GM12892 (cell line): ENCODE measurements at regions not wholly inside any gene's neighbourhood (a gene's known extent, or its start where the extent isn't known, plus 50 kb on each side); places are given as distances from the start of the nearest gene placed in this dataset.

Source experiments
- DNase-seq: peaks from one replicate; pipeline ENCODE4 v3.0.0; 2011; ENCODE audit not compliant: insufficient read length
- FAIRE-seq: peaks from 2 replicates; lab custom pipeline; 2011; peaks lifted over from hg19 to GRCh38; lab: Jason Lieb, UNC
- POLR2A ChIP-seq: IDR thresholded peaks from 2 replicates; pipeline ENCODE4 v1.6.1; 2011; ENCODE audit warnings: low read depth, low read length, control low read depth
- POLR2AphosphoS5 ChIP-seq: IDR thresholded peaks from 2 replicates; pipeline ENCODE4 v1.6.1; 2011; ENCODE audit warnings: low read depth, low read length, control low read depth
- TAF1 ChIP-seq: IDR thresholded peaks from 2 replicates; pipeline ENCODE4 v1.6.1; 2011; ENCODE audit warnings: low read depth, mild to moderate bottlenecking, control low read depth, low read length, borderline replicate concordance

GRCh38 chr16:79284766-79285165 lies 315.8 kb downstream of the MAF start:
- no peak for FAIRE-seq
- no peak for TF ChIP-seq POLR2AphosphoS5
- TF ChIP-seq POLR2A, result no peak
- TF ChIP-seq TAF1, result no peak
- no peak for DNase-seq

DNA sequence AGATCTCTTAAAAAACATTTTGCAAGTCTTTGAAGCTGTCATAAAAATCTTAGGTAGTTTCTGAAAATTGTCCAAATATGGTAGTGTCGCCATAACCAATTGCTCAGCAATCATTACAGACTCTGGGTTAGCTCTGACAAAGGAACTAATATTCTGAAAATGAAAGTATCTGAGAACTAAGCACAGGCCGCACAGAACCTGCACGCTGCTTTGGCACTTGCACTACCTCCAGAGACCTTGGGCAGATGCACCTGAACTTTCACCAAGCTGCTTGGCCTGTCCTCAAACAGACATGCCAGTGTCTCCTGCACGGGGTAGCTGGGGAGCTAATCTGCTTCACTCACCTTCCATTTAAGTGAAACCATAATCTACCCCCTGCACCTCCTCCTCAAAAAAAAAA lies 317.0 kb downstream of the MAF start:
- TF ChIP-seq TAF1 (no peak), POLR2A (no peak), POLR2AphosphoS5 (no peak)
- FAIRE-seq (peak; percentile 24), DNase-seq (no peak)

- FAIRE-seq, result no peak
- DNase-seq, result no peak
- TF ChIP-seq POLR2A (no peak), TAF1 (no peak), POLR2AphosphoS5 (no peak)
Measured at GRCh38 chr16:79282806-79283205, 317.7 kb downstream of the MAF start.

DNA sequence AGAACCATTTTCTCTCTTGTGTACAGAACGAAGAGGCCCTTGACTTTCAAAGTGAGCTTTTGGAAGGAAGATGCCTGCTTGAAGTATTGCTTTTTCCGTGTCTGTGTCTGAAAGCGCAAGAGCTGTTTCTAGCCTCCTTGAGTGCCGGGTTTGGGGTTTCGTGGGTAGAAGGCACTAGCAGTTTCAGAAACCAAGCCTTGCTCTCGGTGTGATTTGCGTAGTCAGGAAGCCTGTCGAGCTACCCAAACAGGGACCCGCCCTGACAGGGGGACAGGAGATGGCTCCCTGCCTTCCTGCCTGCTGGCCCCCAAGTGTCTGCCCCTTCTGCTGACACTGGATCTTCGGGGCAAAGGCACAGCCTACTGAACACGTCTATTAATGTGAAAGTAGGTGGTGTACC lies 322.0 kb downstream of the MAF start:
- peak; percentile 33 for DNase-seq
- peak; percentile 78 for FAIRE-seq
- TF ChIP-seq TAF1 (no peak), POLR2AphosphoS5 (no peak), POLR2A (no peak)

DNA sequence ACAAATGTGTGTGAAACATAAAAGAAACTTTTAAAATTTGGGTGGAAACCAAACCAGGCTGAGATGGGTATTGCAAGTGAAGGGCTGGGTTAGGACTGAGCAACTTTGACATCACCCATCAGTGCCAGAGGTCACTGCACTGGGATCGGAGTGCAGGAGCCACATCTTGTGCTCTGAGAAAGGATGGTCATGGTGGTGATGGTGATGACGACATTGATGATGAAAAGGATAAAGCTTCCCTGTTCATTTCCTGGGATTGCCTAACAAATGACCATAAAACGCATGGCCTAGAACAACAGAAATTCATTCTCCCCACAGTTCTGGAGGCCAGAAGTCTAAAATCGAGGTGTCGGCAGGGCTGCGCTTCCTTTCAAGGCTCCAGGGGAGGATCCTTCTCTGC lies 324.0 kb downstream of the MAF start:
- no peak for DNase-seq
- TF ChIP-seq POLR2A (no peak), TAF1 (no peak), POLR2AphosphoS5 (no peak)
- FAIRE-seq, result no peak

GRCh38 chr16:79274264-79274663 lies 326.3 kb downstream of the MAF start:
- no peak for FAIRE-seq
- DNase-seq, result no peak
- TF ChIP-seq POLR2A, result no peak
- TF ChIP-seq TAF1, result no peak
- TF ChIP-seq POLR2AphosphoS5, result no peak

DNA sequence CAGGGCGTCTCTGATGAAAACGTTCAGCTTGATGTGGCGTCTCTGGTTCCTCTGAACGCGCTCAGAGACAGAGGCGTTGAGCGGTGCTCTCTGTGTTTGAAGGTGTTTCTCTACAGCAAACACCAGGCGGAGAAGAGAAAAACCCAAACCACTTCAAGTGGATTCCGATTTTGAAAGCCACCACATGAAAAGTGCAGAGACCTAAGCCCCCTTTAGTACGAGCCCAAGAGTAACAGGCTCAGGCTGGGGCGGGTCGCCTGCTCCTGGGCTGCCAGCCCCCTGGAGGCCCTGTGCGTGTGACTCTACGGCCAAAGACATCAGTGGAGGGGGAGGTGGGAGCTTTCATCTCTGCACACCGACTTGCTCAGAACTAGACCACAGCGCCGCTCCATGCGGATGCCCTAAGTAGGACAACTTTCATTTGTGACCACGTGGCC lies 328.4 kb downstream of the MAF start:
- no peak for DNase-seq
- no peak for TF ChIP-seq POLR2A
- FAIRE-seq, result no peak

- FAIRE-seq (no peak), DNase-seq (no peak)
- TF ChIP-seq POLR2A, result no peak
- TF ChIP-seq TAF1, result no peak
- no peak for TF ChIP-seq POLR2AphosphoS5
Measured at GRCh38 chr16:79271583-79271982, 329.0 kb downstream of the MAF start.

- TF ChIP-seq POLR2AphosphoS5 (no peak), TAF1 (no peak), POLR2A (no peak)
- no peak for DNase-seq
- no peak for FAIRE-seq
Measured at GRCh38 chr16:79270011-79270410, 330.5 kb downstream of the MAF start.

DNA sequence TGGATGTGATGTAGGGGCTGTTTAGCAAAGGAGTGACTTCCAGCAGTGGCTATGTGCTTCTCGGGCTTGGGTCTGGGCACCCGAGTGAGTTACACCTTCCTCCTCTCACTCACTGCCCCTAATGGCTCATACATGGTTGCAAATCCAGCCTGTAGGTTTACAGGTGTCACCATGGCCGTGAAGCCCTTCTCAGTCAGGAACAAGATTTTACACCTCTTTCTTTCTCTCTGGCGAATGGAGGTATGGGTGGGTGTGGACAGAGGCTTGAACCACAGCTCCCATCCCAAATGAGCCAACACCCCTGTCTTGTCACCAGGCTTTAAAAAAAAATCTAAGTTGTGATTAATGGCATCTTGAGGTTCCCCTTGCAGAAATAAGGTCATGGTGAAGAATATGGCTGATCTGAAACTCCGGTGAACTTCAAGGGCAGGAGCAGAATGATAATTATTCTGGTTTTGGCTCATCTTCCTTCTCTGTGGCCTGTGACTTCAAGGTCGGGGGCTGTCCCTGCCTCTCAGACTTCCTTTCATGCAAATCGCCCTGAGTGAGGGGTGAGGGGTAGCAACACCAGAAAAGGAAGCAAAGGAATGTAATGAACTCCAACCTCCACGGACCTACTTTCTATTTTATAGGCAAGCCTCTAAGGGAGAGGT lies 331.2 kb downstream of the MAF start:
- peak; percentile 43 for DNase-seq
- FAIRE-seq, result peak; percentile 96
- TF ChIP-seq POLR2A (no peak), POLR2AphosphoS5 (no peak)

GRCh38 chr16:79267781-79268180 lies 332.8 kb downstream of the MAF start:
- DNase-seq, result no peak
- FAIRE-seq, result no peak

DNA sequence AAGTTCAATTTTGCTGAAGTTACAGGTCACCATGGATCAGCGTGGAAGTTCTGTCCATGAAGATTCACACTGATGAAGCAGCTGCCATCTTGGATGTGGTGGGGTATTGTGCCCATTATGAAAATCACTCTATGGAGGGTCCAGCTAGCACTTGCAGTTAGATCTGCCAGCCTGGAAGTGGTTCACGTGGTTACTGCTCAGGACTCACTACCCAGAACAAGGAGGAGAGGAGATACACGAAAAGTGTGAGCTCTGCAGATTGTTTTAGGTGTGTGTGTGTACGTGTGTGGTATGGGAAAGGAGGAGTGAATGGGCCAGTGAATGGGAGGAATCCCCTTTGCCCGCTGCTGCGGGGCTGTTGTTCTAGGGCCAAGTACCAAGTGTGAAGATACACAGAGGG lies 333.4 kb downstream of the MAF start:
- no peak for FAIRE-seq
- no peak for TF ChIP-seq POLR2AphosphoS5
- TF ChIP-seq POLR2A, result no peak
- DNase-seq, result no peak

More at GRCh38 chr16:79267781-79268180, 332.8 kb downstream of the MAF start:
- TF ChIP-seq POLR2A (no peak), POLR2AphosphoS5 (no peak), TAF1 (no peak)

DNA sequence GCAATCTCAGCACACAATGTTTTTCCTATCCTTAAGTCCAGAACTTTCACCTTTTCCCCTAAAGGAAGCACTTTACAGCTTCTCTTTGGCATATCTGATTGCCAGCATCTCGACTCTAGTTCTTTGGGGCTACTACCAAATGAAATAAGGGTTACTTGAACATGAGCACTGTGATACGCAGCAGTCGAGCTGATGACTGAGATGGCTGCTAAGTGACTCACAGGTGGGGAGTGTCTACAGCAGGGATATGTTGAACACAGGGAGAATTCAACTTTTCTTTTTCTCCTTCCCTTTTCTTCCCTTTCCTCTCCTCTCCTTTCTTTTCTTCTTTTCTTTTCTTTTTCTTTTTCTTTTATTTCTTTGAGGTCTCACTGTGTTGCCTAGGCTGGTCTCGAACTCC lies 334.8 kb downstream of the MAF start:
- TF ChIP-seq POLR2AphosphoS5 (no peak), TAF1 (no peak), POLR2A (no peak)
- no peak for DNase-seq
- no peak for FAIRE-seq

DNA sequence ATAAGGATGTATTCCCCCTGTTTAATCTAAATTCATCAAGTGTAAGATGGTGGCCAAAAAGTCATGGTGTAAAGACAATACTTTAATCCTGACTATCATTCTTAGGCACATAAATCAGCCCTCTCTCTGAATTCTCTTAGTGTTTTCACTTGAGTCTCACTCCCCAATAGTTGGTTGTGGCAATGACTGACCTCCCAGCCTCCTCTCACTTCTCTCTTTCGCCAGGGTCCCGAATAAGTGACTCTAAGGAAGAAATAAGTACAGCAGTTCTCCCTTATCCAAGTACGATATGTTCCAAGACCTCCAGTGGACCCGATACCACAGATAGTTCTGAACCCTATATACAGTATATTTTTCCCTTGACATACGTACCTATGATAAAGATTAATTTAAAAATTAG lies 335.3 kb downstream of the MAF start:
- FAIRE-seq (no peak), DNase-seq (no peak)
- TF ChIP-seq TAF1 (no peak), POLR2A (no peak), POLR2AphosphoS5 (no peak)
